ENCODE measurements at regions not wholly inside any gene's neighbourhood (a gene's known extent, or its start where the extent isn't known, plus 50 kb on each side); places are given as distances from the start of the nearest gene placed in this dataset.

DNA sequence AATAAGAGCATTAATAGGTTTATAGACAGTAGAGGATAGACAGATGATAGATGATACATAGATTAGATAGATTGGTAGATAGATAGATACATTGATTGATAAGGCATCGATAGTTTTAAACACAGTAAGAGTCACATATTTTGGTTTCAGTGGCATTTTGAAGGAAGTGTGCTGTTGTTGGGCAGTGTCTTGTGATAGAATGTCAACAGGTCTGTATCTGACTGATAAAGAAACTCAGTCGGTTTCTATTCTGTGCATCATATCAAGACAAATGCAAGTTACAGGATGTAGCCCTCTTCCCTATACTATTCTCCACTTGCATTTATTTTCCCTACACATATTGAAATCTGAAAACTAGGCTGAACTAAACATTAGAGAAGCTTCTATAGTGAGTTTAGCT is 1229.0 kb upstream of the ZEB2 start:
- TF ChIP-seq, protein P1, sequence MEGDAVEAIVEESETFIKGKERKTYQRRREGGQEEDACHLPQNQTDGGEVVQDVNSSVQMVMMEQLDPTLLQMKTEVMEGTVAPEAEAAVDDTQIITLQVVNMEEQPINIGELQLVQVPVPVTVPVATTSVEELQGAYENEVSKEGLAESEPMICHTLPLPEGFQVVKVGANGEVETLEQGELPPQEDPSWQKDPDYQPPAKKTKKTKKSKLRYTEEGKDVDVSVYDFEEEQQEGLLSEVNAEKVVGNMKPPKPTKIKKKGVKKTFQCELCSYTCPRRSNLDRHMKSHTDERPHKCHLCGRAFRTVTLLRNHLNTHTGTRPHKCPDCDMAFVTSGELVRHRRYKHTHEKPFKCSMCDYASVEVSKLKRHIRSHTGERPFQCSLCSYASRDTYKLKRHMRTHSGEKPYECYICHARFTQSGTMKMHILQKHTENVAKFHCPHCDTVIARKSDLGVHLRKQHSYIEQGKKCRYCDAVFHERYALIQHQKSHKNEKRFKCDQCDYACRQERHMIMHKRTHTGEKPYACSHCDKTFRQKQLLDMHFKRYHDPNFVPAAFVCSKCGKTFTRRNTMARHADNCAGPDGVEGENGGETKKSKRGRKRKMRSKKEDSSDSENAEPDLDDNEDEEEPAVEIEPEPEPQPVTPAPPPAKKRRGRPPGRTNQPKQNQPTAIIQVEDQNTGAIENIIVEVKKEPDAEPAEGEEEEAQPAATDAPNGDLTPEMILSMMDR (conservative IDR thresholded peaks at IDR 0.05), result no peak
- TF ChIP-seq EZH2 (IDR thresholded peaks at IDR 0.05; ENCODE audit: low read depth), result no peak
